ENCODE measurements at regions not wholly inside any gene's neighbourhood (a gene's known extent, or its start where the extent isn't known, plus 50 kb on each side); places are given as distances from the start of the nearest gene placed in this dataset.

DNA sequence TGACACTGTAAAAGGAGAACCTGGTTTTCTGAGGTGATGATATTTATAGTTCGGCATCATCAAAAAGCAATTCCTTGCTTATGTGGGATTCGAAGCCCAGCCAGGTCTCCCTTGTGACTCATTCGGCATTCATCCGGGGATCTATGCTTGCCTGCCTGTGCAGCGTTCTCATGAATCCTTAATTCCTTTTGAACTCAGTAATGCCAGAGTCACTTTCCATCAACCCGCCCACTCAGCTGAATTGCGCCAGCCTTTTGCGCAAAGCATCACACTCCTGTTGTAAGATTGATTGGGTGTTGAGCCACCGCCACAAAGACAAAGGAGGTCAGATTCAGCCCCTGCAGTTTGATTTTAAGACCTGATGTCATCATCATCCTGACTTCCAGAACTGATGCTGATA is 128.6 kb downstream of the SLC17A6 start:
- H3K27me3 ChIP-seq = no peaks in the 10 kb centered on the region
- TF ChIP-seq CTCF (IDR thresholded peaks at IDR 0.05) = no peak
- H3K9me3 ChIP-seq = no peaks in the 10 kb centered on the region
- H3K36me3 ChIP-seq = no peaks in the 10 kb centered on the region
- DNase-seq = no peak
- no peak overlapping the region for H3K27ac ChIP-seq
- 42 to 76% methylated on average over 9 of the region's 9 CpGs for WGBS, 2 donors
- no peaks in the 10 kb centered on the region for H3K4me1 ChIP-seq
- intact Hi-C loops (cut with DNase I) = no loop called here
- no peak overlapping the region for H3K4me3 ChIP-seq

DNA sequence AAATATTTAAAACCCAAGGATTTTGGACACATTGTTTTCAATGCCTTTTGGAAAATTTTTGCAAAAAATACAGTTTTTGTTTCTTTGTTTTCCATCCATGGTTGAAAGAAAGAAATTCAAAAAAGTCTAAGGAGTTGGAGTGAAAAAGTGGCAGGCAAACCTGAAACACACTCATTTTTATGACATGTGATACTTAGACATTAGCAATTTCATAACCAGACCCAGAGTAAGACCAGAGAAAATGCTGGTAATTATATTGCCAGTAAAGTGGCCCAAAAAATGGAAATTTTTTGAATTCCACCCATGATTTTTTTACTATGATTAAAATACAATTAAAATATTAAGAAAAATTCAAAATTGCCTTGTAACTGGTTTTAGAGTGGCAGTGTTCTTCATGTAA is 128.2 kb downstream of the SLC17A6 start:
- no peak for TF ChIP-seq CTCF (IDR thresholded peaks at IDR 0.05)
- no peak for TF ChIP-seq POLR2A (IDR thresholded peaks at IDR 0.05)
- no peak for DNase-seq
- Histone ChIP-seq H3K4me1 (no peaks in the 10 kb centered on the region), H3K27ac (no peak overlapping the region), H3K9me3 (no peaks in the 10 kb centered on the region), H3K27me3 (no peaks in the 10 kb centered on the region), H3K4me3 (no peak overlapping the region), H3K36me3 (no peaks in the 10 kb centered on the region)
- intact Hi-C loops (cut with DNase I) = no loop called here

GRCh38 chr11:22465620-22466019 is 127.4 kb downstream of the SLC17A6 start:
- TF ChIP-seq CTCF (IDR thresholded peaks at IDR 0.05) (no peak), POLR2A (IDR thresholded peaks at IDR 0.05) (no peak)
- no peaks in the 10 kb centered on the region for H3K9me3 ChIP-seq
- 35 to 63% methylated on average over 1 of the region's 1 CpG for WGBS, 2 donors
- H3K4me3 ChIP-seq = no peak overlapping the region
- no peak for DNase-seq
- H3K27me3 ChIP-seq = no peaks in the 10 kb centered on the region
- H3K36me3 ChIP-seq = no peaks in the 10 kb centered on the region
- intact Hi-C loops (cut with DNase I) = no loop called here
- no peak overlapping the region for H3K27ac ChIP-seq
- no peaks in the 10 kb centered on the region for H3K4me1 ChIP-seq

DNA sequence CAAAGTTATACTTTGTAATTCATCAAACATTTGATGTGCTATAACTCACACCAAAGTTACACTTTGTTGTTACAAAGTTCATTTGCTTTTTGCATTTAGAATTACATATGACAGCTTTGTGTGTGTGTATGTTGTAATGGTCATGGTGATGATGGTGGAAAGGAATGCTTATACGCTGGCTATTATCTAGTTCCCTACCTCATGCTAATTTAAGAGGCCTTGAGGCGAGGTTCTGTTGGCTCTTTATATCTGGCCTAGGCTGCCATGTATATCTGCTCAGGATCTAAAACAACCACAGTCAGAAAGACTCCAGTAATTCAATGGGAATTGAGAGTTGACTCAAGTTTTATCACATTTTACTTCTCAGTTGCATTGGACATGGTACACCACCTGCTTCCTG is 123.4 kb downstream of the SLC17A6 start:
- H3K4me1 ChIP-seq = peaks cover 0 to 11% (median 3%) of the 10 kb centered on the region in 3 donors
- intact Hi-C loops (cut with DNase I) = no loop called here
- H3K36me3 ChIP-seq = no peaks in the 10 kb centered on the region
- no peak for TF ChIP-seq POLR2A (IDR thresholded peaks at IDR 0.05)
- TF ChIP-seq CTCF (IDR thresholded peaks at IDR 0.05) = no peak
- no peaks in the 10 kb centered on the region for H3K27me3 ChIP-seq
- DNase-seq = no peak
- 67 to 94% methylated on average over 2 of the region's 2 CpGs for WGBS, 2 donors
- no peak overlapping the region for H3K4me3 ChIP-seq
- no peaks in the 10 kb centered on the region for H3K9me3 ChIP-seq
- H3K27ac ChIP-seq = no peak overlapping the region

DNA sequence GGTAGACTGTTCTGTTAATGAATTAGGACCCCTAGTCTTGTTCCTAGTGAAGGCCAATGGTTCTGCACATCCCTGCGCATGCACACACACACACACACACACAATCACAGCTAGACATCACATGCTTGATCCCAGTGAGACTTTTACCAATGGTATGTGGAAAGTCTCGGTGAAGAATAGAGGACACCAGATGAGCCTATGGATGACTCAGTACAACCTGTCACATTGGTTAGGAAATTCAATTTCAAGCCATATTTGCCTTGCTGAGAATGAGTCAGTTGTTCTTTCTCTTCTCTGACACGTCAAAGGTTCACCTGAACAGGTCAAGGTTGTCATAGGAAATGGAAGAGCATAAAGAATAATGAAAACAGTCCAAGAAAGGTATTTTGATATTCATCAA is 122.0 kb downstream of the SLC17A6 start:
- H3K36me3 ChIP-seq = no peaks in the 10 kb centered on the region
- peaks cover 0 to 13% (median 3%) of the 10 kb centered on the region in 3 donors for H3K4me1 ChIP-seq
- no peak for DNase-seq
- 61 to 63% methylated on average over 3 of the region's 3 CpGs for WGBS, 2 donors
- H3K27ac ChIP-seq = no peak overlapping the region
- TF ChIP-seq POLR2A (IDR thresholded peaks at IDR 0.05) (no peak), CTCF (IDR thresholded peaks at IDR 0.05) (no peak)
- H3K9me3 ChIP-seq = no peaks in the 10 kb centered on the region
- no peaks in the 10 kb centered on the region for H3K27me3 ChIP-seq
- H3K4me3 ChIP-seq = no peak overlapping the region
- intact Hi-C loops (cut with DNase I) = no loop called here

Measured in esophagus squamous epithelium (tissue), 5 donors.